ENCODE measurements at regions not wholly inside any gene's neighbourhood (a gene's known extent, or its start where the extent isn't known, plus 50 kb on each side); places are given as distances from the start of the nearest gene placed in this dataset.

DNA sequence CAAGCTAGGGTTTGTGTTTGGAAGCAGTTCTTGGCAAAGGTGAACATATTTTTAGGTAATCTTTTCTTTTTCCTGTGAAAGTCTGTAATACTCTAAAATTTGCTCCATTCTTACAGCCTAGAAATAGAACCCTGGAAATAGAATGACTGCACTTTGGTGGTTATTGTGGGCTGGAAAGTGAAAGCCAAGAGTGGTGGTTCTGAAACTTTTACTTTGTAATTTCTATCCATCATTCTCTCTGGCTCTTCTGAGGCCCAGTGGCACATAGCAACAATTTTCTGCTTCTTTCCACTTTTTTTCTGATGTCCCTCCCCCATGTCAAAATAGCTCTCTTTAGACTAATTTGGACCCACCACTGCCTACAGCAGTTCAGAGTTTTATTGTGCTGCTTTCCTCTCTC lies 300.4 kb upstream of the RPS6KA3 start:
- TF ChIP-seq, protein P1, sequence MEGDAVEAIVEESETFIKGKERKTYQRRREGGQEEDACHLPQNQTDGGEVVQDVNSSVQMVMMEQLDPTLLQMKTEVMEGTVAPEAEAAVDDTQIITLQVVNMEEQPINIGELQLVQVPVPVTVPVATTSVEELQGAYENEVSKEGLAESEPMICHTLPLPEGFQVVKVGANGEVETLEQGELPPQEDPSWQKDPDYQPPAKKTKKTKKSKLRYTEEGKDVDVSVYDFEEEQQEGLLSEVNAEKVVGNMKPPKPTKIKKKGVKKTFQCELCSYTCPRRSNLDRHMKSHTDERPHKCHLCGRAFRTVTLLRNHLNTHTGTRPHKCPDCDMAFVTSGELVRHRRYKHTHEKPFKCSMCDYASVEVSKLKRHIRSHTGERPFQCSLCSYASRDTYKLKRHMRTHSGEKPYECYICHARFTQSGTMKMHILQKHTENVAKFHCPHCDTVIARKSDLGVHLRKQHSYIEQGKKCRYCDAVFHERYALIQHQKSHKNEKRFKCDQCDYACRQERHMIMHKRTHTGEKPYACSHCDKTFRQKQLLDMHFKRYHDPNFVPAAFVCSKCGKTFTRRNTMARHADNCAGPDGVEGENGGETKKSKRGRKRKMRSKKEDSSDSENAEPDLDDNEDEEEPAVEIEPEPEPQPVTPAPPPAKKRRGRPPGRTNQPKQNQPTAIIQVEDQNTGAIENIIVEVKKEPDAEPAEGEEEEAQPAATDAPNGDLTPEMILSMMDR (IDR thresholded peaks at IDR 0.05): no peak
- Mint-ChIP-seq H3K36me3 (ENCODE audit: low read depth) (no peaks in the 10 kb centered on the region), H3K4me1 (ENCODE audit: low read depth) (no peaks in the 10 kb centered on the region), H3K4me3 (ENCODE audit: unreplicated experiment) (no peak overlapping the region), H3K27ac (ENCODE audit: unreplicated experiment) (no peak overlapping the region), H3K9me3 (ENCODE audit: low read depth) (no peaks in the 10 kb centered on the region), H3K27me3 (ENCODE audit: low read depth) (peaks cover 7% of the 10 kb centered on the region)
- DNase-seq (ENCODE audit: low spot score): no peak

DNA sequence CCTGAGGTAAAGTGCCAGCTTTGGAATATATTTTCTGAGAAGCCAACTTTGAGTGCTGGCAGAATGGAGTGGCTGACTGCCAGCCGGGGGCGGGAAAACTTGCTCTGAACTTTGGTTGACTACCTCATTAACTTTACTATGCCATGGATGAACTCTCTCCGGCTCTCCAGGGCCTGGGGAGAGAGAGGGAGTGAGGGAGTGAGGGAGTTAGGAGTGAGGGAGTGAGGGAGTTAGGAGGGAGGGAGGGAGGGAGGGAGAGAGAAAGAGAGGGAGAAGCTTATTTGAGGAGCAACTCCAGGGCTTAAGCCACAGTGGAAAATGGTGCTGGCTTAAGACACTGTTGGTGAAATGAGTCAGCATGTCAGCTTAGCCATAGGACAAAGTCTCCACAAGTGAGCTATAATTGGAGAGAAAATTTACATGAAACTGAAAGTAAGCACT lies 280.9 kb upstream of the RPS6KA3 start:
- no peaks in the 10 kb centered on the region for H3K27me3 Mint-ChIP-seq (ENCODE audit: low read depth)

DNA sequence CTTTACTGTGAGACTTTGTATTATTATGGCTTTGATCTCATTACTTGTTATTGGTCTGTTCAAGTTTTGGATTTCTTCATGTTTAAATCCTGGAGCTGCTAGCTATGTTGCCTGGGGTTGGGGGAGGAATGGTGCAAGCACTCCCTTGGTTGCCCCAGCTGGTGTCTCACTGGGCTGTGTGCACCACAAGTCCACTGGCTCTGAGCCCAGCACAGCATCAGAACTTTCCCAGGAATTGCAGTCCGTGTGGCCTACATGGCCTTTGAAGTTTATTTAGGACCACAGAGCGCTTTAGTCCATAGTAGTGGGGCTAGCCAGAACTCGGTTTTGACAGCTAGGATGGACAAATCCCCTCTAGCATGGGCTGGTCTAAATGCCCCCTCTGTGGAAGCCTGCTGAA lies 278.8 kb upstream of the RPS6KA3 start:
- Mint-ChIP-seq H3K27ac (ENCODE audit: unreplicated experiment) (peak overlapping the region; percentile 55), H3K4me3 (ENCODE audit: unreplicated experiment) (no peak overlapping the region), H3K4me1 (ENCODE audit: low read depth) (peaks cover 27% of the 10 kb centered on the region), H3K36me3 (ENCODE audit: low read depth) (peaks cover 6% of the 10 kb centered on the region), H3K9me3 (ENCODE audit: low read depth) (peaks cover 32% of the 10 kb centered on the region), H3K27me3 (ENCODE audit: low read depth) (no peaks in the 10 kb centered on the region)
- TF ChIP-seq, protein P1 (IDR thresholded peaks at IDR 0.05): no peak
- no peak for DNase-seq (ENCODE audit: low spot score)

More for the DNA sequence above, 280.9 kb upstream of the RPS6KA3 start:
- Mint-ChIP-seq H3K36me3 (ENCODE audit: low read depth) (no peaks in the 10 kb centered on the region), H3K4me1 (ENCODE audit: low read depth) (peaks cover 27% of the 10 kb centered on the region), H3K9me3 (ENCODE audit: low read depth) (peaks cover 16% of the 10 kb centered on the region), H3K27ac (ENCODE audit: unreplicated experiment) (peak overlapping the region; percentile 60), H3K4me3 (ENCODE audit: unreplicated experiment) (no peak overlapping the region)
- DNase-seq (ENCODE audit: low spot score): no peak
- TF ChIP-seq, protein P1 (IDR thresholded peaks at IDR 0.05): no peak

DNA sequence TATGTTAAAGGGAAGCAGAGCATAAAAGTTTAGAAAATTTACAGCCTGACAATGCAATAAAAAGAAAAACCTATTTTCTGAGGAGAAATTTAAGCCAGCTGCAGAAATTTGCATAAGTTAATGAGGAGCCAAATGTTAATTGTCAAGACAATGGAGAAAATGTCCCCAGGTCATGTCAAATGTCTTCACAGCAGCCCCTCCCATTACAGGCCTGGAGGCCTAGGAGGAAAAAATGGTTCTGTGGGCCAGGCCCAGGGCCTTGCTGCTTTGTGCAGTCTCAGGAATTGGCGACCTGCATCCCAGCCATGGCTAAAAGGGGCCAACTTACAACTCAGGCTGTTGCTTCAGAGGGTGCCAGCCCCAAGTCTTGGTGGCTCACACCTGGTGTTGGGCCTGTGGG lies 275.4 kb upstream of the RPS6KA3 start:
- Mint-ChIP-seq H3K27ac (ENCODE audit: unreplicated experiment) (no peak overlapping the region), H3K9me3 (ENCODE audit: low read depth) (peaks cover 33% of the 10 kb centered on the region), H3K36me3 (ENCODE audit: low read depth) (peaks cover 6% of the 10 kb centered on the region), H3K4me3 (ENCODE audit: unreplicated experiment) (no peak overlapping the region), H3K27me3 (ENCODE audit: low read depth) (no peaks in the 10 kb centered on the region), H3K4me1 (ENCODE audit: low read depth) (peaks cover 13% of the 10 kb centered on the region)
- DNase-seq (ENCODE audit: low spot score): no peak
- TF ChIP-seq, protein P1 (IDR thresholded peaks at IDR 0.05): no peak

DNA sequence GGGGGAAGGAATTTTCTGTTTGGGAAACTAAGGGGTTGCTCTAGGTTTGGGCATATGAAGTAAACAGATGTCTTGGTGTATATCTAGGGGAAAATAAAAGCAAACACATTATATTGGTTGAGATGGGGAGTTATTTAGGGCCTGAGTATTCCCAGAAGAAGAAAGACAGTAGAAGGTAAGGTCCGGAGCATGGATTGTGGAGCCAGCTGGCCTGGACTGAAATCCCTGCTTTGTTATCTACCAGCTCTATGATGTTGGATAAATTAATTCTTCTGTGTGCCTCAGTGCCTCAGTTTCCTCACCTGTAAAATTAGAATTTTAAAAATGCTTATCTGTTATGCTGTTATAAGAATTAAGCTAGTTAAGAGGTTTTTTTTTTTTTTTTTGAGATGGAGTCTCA lies 272.3 kb upstream of the RPS6KA3 start:
- peaks cover 22% of the 10 kb centered on the region for H3K9me3 Mint-ChIP-seq (ENCODE audit: low read depth)

More for the DNA sequence above, 272.3 kb upstream of the RPS6KA3 start:
- H3K27ac Mint-ChIP-seq (ENCODE audit: unreplicated experiment): no peak overlapping the region
- TF ChIP-seq, protein P1 (IDR thresholded peaks at IDR 0.05): no peak
- no peak overlapping the region for H3K4me3 Mint-ChIP-seq (ENCODE audit: unreplicated experiment)
- no peak for DNase-seq (ENCODE audit: low spot score)
- peaks cover 6% of the 10 kb centered on the region for H3K27me3 Mint-ChIP-seq (ENCODE audit: low read depth)
- H3K4me1 Mint-ChIP-seq (ENCODE audit: low read depth): no peaks in the 10 kb centered on the region
- peaks cover 6% of the 10 kb centered on the region for H3K36me3 Mint-ChIP-seq (ENCODE audit: low read depth)
